ENCODE measurements at regions not wholly inside any gene's neighbourhood (a gene's known extent, or its start where the extent isn't known, plus 50 kb on each side); places are given as distances from the start of the nearest gene placed in this dataset.

GRCh38 chr14:83379436-83379835 is 1845.8 kb upstream of the SEL1L start:
- TF ChIP-seq CTCF (IDR thresholded peaks at IDR 0.05) (no peak), POLR2A (IDR thresholded peaks at IDR 0.05) (no peak), EP300 (IDR thresholded peaks at IDR 0.05; ENCODE audit: low read depth) (no peak)

Measured in transverse colon (tissue), 3 donors.